ENCODE measurements at regions not wholly inside any gene's neighbourhood (a gene's known extent, or its start where the extent isn't known, plus 50 kb on each side); places are given as distances from the start of the nearest gene placed in this dataset.

GRCh38 chr6:156308604-156309003, 468.6 kb upstream of the ARID1B start:
- DNase-seq (ENCODE audit: low read depth, low spot score) (no peak), ATAC-seq (no peak)
- Histone ChIP-seq H3K36me3 (ENCODE audit: control insufficient read depth in 1 of 2, insufficient read depth in 2 of 2, low read length in 2 of 2) (no peaks in the 10 kb centered on the region), H2AFZ (ENCODE audit: low read depth, low read length, poor library complexity, severe bottlenecking) (no peak overlapping the region), H3K9me3 (ENCODE audit: control insufficient read depth in 1 of 2, insufficient read depth in 1 of 2, low read depth in 1 of 2, low read length in 2 of 2) (no peaks in the 10 kb centered on the region), H4K20me1 (ENCODE audit: insufficient read depth) (no peaks in the 10 kb centered on the region), H3K4me2 (ENCODE audit: low read length) (no peak overlapping the region), H3K9me2 (ENCODE audit: insufficient read depth) (no peaks in the 10 kb centered on the region), H3K27me3 (ENCODE audit: insufficient read depth, low read length) (no peaks in the 10 kb centered on the region), H3K4me1 (ENCODE audit: control insufficient read depth in 1 of 2, insufficient read depth in 2 of 2, low read length in 2 of 2) (no peaks in the 10 kb centered on the region), H3K4me3 (replicated peaks in 1 of 2; ENCODE audit: low read depth in 1 of 2, low read length in 2 of 2) (no peak overlapping the region), H3K79me2 (ENCODE audit: insufficient read depth, low read length) (no peaks in the 10 kb centered on the region), H3K27ac (ENCODE audit: low read depth, low read length) (no peak overlapping the region), H3K9ac (ENCODE audit: low read length) (no peak overlapping the region)
- ChIA-PET RAD21 (ENCODE audit: low non-redundant PET in 1 of 2, low total read pairs in 2 of 2, uncharacterized antibody in 2 of 2, unreplicated experiment in 2 of 2) (no interaction called here), CTCF (no interaction called here), POLR2A (no interaction called here)
- TF ChIP-seq MAX (IDR thresholded peaks at IDR 0.05): no peak
- TF ChIP-seq, protein P1, sequence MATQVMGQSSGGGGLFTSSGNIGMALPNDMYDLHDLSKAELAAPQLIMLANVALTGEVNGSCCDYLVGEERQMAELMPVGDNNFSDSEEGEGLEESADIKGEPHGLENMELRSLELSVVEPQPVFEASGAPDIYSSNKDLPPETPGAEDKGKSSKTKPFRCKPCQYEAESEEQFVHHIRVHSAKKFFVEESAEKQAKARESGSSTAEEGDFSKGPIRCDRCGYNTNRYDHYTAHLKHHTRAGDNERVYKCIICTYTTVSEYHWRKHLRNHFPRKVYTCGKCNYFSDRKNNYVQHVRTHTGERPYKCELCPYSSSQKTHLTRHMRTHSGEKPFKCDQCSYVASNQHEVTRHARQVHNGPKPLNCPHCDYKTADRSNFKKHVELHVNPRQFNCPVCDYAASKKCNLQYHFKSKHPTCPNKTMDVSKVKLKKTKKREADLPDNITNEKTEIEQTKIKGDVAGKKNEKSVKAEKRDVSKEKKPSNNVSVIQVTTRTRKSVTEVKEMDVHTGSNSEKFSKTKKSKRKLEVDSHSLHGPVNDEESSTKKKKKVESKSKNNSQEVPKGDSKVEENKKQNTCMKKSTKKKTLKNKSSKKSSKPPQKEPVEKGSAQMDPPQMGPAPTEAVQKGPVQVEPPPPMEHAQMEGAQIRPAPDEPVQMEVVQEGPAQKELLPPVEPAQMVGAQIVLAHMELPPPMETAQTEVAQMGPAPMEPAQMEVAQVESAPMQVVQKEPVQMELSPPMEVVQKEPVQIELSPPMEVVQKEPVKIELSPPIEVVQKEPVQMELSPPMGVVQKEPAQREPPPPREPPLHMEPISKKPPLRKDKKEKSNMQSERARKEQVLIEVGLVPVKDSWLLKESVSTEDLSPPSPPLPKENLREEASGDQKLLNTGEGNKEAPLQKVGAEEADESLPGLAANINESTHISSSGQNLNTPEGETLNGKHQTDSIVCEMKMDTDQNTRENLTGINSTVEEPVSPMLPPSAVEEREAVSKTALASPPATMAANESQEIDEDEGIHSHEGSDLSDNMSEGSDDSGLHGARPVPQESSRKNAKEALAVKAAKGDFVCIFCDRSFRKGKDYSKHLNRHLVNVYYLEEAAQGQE (IDR thresholded peaks at IDR 0.05; ENCODE audit: low read depth): no peak
- no peak for TF ChIP-seq YY1 (IDR thresholded peaks at IDR 0.05; ENCODE audit: extremely low read depth, insufficient replicate concordance, low read depth, low read length)
- TF ChIP-seq RAD21 (IDR thresholded peaks at IDR 0.05; ENCODE audit: low read depth): no peak
- no peak for TF ChIP-seq POLR2A (IDR thresholded peaks at IDR 0.05; ENCODE audit: borderline replicate concordance, extremely low read depth, insufficient read depth, insufficient read length)
- no peak for TF ChIP-seq TCF7L2 (IDR thresholded peaks at IDR 0.05; ENCODE audit: borderline replicate concordance, extremely low read depth, insufficient read depth, insufficient read length)
- no peak for TF ChIP-seq FOSL1 (IDR thresholded peaks at IDR 0.05; ENCODE audit: low read depth)
- BruUV-seq (replicated peaks): no TSS peak
- intact Hi-C loops (cut with micrococcal nuclease): no loop called here
